H1 (cell line): ENCODE measurements at regions not wholly inside any gene's neighbourhood (a gene's known extent, or its start where the extent isn't known, plus 50 kb on each side); places are given as distances from the start of the nearest gene placed in this dataset.

Experiments used
- CHD1 ChIP-seq: IDR thresholded peaks from 2 replicates; pipeline ENCODE4 v1.6.1; 2012; ENCODE audit warnings: low read depth, low read length, improper control_type of control experiment
- EGR1 ChIP-seq: IDR thresholded peaks from 2 replicates; pipeline ENCODE4 v1.6.1; 2011; ENCODE audit warnings: low read depth, low read length, borderline replicate concordance
- GABPA ChIP-seq: IDR thresholded peaks from 2 replicates; pipeline ENCODE4 v1.6.1; 2011; ENCODE audit warnings: mild to moderate bottlenecking, low read length, moderate library complexity, borderline replicate concordance; ENCODE audit not compliant: insufficient read depth
- HDAC2 ChIP-seq, 2 experiments: fragments of 300-600 bp in 1 of 2; sonication (generic) in 1 of 2; IDR thresholded peaks; 2 replicates each; pipeline ENCODE4 v1.6.1; 2011 to 2012; ENCODE audit warnings: low read depth in 2 of 2, low read length in 2 of 2, mild to moderate bottlenecking in 2 of 2, moderate library complexity in 2 of 2, borderline replicate concordance in 1 of 2, inconsistent platforms in 1 of 2
- HDAC6 ChIP-seq: IDR thresholded peaks from one replicate; pipeline ENCODE4 v1.7.1; 2012; ENCODE audit warnings: low read depth, mild to moderate bottlenecking, inconsistent platforms, low read length, moderate library complexity
- JUN ChIP-seq: IDR thresholded peaks from 2 replicates; pipeline ENCODE4 v1.6.1; 2011; ENCODE audit warnings: low read depth, mild to moderate bottlenecking, improper control_type of control experiment, low read length
- KDM1A ChIP-seq: fragments of 200-600, 300-600 bp; sonication (generic); IDR thresholded peaks from 2 replicates; pipeline ENCODE4 v1.7.1; 2016; ENCODE audit warnings: mild to moderate bottlenecking, low read length, borderline replicate concordance
- KDM4A ChIP-seq: IDR thresholded peaks from one replicate; pipeline ENCODE4 v1.7.1; 2012; ENCODE audit warnings: low read depth, mild to moderate bottlenecking, moderate library complexity, low read length, inconsistent platforms; ENCODE audit not compliant: severe bottlenecking
- MAFK ChIP-seq: IDR thresholded peaks from 2 replicates; pipeline ENCODE4 v1.6.1; 2012; ENCODE audit warnings: low read depth, mild to moderate bottlenecking, improper control_type of control experiment, low read length
- POLR2A ChIP-seq, 2 experiments: IDR thresholded peaks; 1 replicate in 1 of 2; 2 replicates in 1 of 2; pipeline ENCODE4 v1.6.1; 2011; ENCODE audit warnings: low read depth in 2 of 2, low read length in 2 of 2, mild to moderate bottlenecking in 2 of 2; ENCODE audit errors: control extremely low read depth in 1 of 2
- POLR2AphosphoS5 ChIP-seq: IDR thresholded peaks from 2 replicates; pipeline ENCODE4 v1.6.1; 2011; ENCODE audit warnings: low read depth, low read length
- POU5F1 ChIP-seq: IDR thresholded peaks from 2 replicates; pipeline ENCODE4 v1.6.1; 2011; ENCODE audit warnings: low read depth, mild to moderate bottlenecking, low read length, moderate library complexity
- SP1 ChIP-seq: IDR thresholded peaks from 2 replicates; pipeline ENCODE4 v1.6.1; 2011; ENCODE audit warnings: low read depth, low read length
- TEAD4 ChIP-seq: IDR thresholded peaks from 2 replicates; pipeline ENCODE4 v1.6.1; 2012; ENCODE audit warnings: low read depth, low read length, inconsistent platforms, mixed read lengths

DNA sequence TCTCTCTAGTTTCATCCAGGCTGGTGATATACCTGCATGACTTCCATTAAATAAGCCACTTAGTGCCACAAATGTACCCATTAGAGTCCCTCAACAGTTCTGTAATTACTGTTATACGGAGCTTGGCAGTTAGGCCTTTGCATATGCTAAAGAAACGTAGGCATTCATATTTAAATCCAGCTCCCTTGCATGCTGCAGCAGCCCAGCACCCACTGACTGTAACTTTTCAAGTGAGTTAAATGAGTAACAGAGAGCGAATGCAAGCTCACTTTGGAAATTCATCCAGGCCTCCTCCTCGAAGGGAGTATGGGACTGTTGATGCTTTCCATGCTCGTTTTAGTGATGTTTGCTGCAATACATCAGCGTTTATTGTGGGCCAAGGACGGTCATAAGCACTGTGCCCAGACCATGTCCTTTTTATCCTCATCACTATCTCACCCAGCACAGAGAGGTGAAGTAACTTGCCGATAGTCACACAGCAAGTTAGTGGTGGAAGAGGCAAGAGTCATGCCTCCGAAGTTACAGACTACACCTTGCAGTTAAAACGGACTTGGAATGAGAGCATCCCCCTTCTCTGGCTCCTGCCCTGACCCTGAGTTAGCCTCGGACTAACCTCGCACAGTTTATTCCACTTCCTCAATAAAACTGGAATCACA lies 179.4 kb upstream of the PDE10A start (continued):
- TF ChIP-seq GABPA (no peak), SP1 (no peak), MAFK (no peak), KDM4A (no peak), HDAC2 (IDR thresholded peaks at IDR 0.05; ENCODE audit: borderline replicate concordance in 1 of 2, low read depth in 2 of 2, low read length in 2 of 2) (peak in 1 of 2 experiments; percentile 99; a peak in 1 of 4 replicates), CHD1 (no peak), KDM1A (peak; percentile 100), EGR1 (0 out of 2 replicates have a peak, but pooled peaks have one; percentile 47), TEAD4 (no peak), HDAC6 (no peak), POU5F1 (peak; percentile 63; the same call in 1 of the 2 replicates), JUN (no peak), POLR2AphosphoS5 (no peak), POLR2A (IDR thresholded peaks at IDR 0.05; ENCODE audit: control extremely low read depth in 1 of 2, low read depth in 2 of 2, low read length in 2 of 2) (no peak)
